ENCODE measurements at regions not wholly inside any gene's neighbourhood (a gene's known extent, or its start where the extent isn't known, plus 50 kb on each side); places are given as distances from the start of the nearest gene placed in this dataset.

GRCh38 chr5:99807346-99807745 is 727.8 kb upstream of the FAM174A start:
- TF ChIP-seq EZH2 (IDR thresholded peaks at IDR 0.05) = no peak
- no peak for TF ChIP-seq POLR2AphosphoS5 (IDR thresholded peaks at IDR 0.05; ENCODE audit: borderline replicate concordance, low read depth, low read length)
- no peak for TF ChIP-seq FOXP2 (optimal IDR thresholded peaks at IDR 0.05; ENCODE audit: control extremely low read depth, extremely low read length, insufficient read depth)
